ENCODE measurements at regions not wholly inside any gene's neighbourhood (a gene's known extent, or its start where the extent isn't known, plus 50 kb on each side); places are given as distances from the start of the nearest gene placed in this dataset.

DNA sequence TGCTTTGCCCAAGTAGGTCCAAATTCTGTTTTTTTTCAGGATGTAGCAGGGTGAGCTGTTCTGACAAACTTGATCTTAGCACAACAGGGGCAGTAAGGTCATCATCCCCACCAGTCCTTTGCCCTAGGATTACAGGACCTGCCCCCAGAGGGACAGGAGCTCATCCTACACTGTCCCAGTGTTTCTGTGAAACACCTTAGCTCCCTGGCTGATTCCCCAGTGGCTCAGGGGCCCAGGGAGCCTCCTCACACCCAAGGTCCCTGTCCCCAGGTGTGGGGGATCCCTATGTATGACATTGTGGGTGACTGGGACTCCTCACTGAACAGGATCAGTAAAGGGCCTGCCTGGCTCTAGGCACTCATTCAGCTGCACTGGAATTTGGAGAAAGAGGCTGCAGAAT, 191.2 kb downstream of the ANKRD30B start:
- TF ChIP-seq, protein P1, sequence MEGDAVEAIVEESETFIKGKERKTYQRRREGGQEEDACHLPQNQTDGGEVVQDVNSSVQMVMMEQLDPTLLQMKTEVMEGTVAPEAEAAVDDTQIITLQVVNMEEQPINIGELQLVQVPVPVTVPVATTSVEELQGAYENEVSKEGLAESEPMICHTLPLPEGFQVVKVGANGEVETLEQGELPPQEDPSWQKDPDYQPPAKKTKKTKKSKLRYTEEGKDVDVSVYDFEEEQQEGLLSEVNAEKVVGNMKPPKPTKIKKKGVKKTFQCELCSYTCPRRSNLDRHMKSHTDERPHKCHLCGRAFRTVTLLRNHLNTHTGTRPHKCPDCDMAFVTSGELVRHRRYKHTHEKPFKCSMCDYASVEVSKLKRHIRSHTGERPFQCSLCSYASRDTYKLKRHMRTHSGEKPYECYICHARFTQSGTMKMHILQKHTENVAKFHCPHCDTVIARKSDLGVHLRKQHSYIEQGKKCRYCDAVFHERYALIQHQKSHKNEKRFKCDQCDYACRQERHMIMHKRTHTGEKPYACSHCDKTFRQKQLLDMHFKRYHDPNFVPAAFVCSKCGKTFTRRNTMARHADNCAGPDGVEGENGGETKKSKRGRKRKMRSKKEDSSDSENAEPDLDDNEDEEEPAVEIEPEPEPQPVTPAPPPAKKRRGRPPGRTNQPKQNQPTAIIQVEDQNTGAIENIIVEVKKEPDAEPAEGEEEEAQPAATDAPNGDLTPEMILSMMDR (IDR thresholded peaks at IDR 0.05): no peak
- TF ChIP-seq POLR2A (IDR thresholded peaks at IDR 0.05): no peak
